WERI-Rb-1 (cell line): ENCODE measurements at regions not wholly inside any gene's neighbourhood (a gene's known extent, or its start where the extent isn't known, plus 50 kb on each side); places are given as distances from the start of the nearest gene placed in this dataset.

Experiments
- DNase-seq: peaks from one replicate; pipeline ENCODE4 v3.0.0-alpha.2; 2020
- H3K27ac ChIP-seq: fragments of 250-450 bp; sonication (Bioruptor Pico); 2 replicates; pipeline ENCODE4 v1.5.1; 2020; ENCODE audit warnings: mild to moderate bottlenecking, moderate library complexity
- H3K27me3 ChIP-seq: fragments of 250-450 bp; sonication (Bioruptor Pico); 2 replicates; pipeline ENCODE4 v1.5.1; 2021; ENCODE audit warnings: mild to moderate bottlenecking, low read depth, moderate library complexity; ENCODE audit not compliant: insufficient read depth, severe bottlenecking
- H3K36me3 ChIP-seq: fragments of 250-450 bp; sonication (Bioruptor Pico); 2 replicates; pipeline ENCODE4 v1.5.1; 2020; ENCODE audit warnings: mild to moderate bottlenecking, moderate library complexity
- H3K4me3 ChIP-seq: 2 replicates; pipeline ENCODE4 v1.5.1; 2011; ENCODE audit warnings: low read depth, mild to moderate bottlenecking, control low read depth, low read length
- H3K9me3 ChIP-seq: fragments of 250-450 bp; sonication (Bioruptor Pico); 2 replicates; pipeline ENCODE4 v1.5.1; 2021; ENCODE audit warnings: mild to moderate bottlenecking, moderate library complexity; ENCODE audit not compliant: severe bottlenecking
- CTCF ChIP-seq: IDR thresholded peaks from 2 replicates; pipeline ENCODE4 v1.5.1; 2011; ENCODE audit warnings: low read depth, mild to moderate bottlenecking, control low read depth, inconsistent platforms, low read length

- H3K9me3 ChIP-seq, result no peaks in the 10 kb centered on the region
- no peak overlapping the region for H3K27ac ChIP-seq
- no peak for DNase-seq
- no peak overlapping the region for H3K4me3 ChIP-seq
- TF ChIP-seq CTCF, result no peak
- H3K27me3 ChIP-seq, result no peaks in the 10 kb centered on the region
- no peaks in the 10 kb centered on the region for H3K36me3 ChIP-seq
Measured at GRCh38 chr11:128242451-128242850, 344.9 kb downstream of the ETS1 start.

DNA sequence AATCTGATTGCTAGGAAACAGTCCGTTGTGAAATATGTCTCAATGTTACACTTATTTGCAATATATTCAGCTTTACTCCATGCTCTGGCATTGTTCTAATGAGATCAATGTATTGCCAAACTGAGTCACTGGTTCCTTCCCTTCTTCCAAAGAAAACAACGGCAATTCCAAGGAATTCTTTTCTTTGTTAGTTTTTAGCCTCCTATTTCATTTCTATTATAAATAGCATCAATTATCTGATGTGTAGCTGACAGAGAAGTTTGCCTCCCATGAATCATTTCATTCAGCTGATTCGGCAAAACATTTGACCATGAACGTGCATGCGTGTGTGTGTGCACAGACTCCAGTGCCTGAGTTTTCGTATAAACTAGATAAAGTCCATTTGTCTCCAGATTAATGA, 346.8 kb downstream of the ETS1 start:
- Histone ChIP-seq H3K4me3 (no peak overlapping the region), H3K27ac (no peak overlapping the region), H3K9me3 (no peaks in the 10 kb centered on the region), H3K27me3 (no peaks in the 10 kb centered on the region), H3K36me3 (no peaks in the 10 kb centered on the region)
- no peak for DNase-seq
- TF ChIP-seq CTCF, result no peak

GRCh38 chr11:128239306-128239705, 348.1 kb downstream of the ETS1 start:
- H3K9me3 ChIP-seq, result no peaks in the 10 kb centered on the region
- TF ChIP-seq CTCF, result no peak
- H3K27me3 ChIP-seq, result no peaks in the 10 kb centered on the region
- H3K4me3 ChIP-seq, result no peak overlapping the region
- H3K27ac ChIP-seq, result no peak overlapping the region
- no peaks in the 10 kb centered on the region for H3K36me3 ChIP-seq
- no peak for DNase-seq

- Histone ChIP-seq H3K27ac (no peak overlapping the region), H3K36me3 (no peaks in the 10 kb centered on the region), H3K4me3 (no peak overlapping the region), H3K9me3 (no peaks in the 10 kb centered on the region), H3K27me3 (no peaks in the 10 kb centered on the region)
- TF ChIP-seq CTCF, result no peak
- no peak for DNase-seq
Measured at GRCh38 chr11:128238521-128239265, 348.7 kb downstream of the ETS1 start.

- Histone ChIP-seq H3K36me3 (no peaks in the 10 kb centered on the region), H3K4me3 (no peak overlapping the region), H3K9me3 (no peaks in the 10 kb centered on the region), H3K27me3 (no peaks in the 10 kb centered on the region), H3K27ac (no peak overlapping the region)
- no peak for TF ChIP-seq CTCF
- no peak for DNase-seq
Measured at GRCh38 chr11:128236506-128237498, 350.6 kb downstream of the ETS1 start.
